Right renal cortex interstitium (tissue), 3 donors: ENCODE measurements at regions not wholly inside any gene's neighbourhood (a gene's known extent, or its start where the extent isn't known, plus 50 kb on each side); places are given as distances from the start of the nearest gene placed in this dataset.

Experiments
- DNase-seq, 3 donors: peaks; one replicate each; pipeline ENCODE4 v3.0.0-alpha.2; 2013; ENCODE audit warnings: low read depth in 3 of 3, low spot score in 2 of 3

GRCh38 chr4:123090886-123091285 is 168.5 kb upstream of the NUDT6 start:
- DNase-seq = no peak

DNA sequence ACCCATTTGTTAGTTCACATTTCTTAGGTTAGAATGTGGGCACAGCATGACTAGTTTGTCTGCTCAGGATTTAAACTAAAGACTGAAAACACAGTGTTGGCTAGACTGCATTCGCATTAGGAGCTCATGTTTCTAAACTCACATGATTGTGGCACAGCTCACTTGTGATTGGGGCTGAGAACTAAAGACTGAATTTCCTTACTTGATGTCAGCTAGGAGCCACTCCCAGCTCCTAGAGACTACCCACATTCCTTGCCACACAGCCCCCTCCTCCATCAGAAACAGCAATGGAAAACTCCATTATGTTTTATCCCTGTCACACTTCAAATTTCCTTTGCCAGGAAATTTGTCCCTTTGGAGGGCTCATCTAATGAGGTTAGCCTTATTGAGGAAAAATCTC is 170.2 kb upstream of the NUDT6 start:
- no peak for DNase-seq

- DNase-seq = no peak
Measured at GRCh38 chr4:123093236-123093635, 170.8 kb upstream of the NUDT6 start.

DNA sequence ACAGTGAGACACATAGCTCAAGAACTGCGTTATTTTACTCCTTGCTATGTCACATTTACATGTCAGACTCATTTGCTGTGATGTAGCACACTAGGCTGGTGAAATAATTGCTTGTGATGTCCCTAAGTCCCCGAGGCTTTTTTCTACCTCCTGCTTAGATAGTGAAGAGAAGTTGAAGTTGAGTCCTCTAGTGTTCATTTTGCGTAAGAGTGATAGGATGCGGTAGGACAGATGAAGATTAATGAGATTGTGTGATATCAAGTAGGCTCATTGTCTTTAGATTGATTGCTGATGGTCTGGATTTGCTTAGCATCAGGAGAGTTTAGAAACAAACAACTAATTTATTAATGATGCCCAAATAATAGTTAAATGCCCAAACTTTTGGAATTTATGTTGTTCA is 173.6 kb upstream of the NUDT6 start:
- no peak for DNase-seq

DNA sequence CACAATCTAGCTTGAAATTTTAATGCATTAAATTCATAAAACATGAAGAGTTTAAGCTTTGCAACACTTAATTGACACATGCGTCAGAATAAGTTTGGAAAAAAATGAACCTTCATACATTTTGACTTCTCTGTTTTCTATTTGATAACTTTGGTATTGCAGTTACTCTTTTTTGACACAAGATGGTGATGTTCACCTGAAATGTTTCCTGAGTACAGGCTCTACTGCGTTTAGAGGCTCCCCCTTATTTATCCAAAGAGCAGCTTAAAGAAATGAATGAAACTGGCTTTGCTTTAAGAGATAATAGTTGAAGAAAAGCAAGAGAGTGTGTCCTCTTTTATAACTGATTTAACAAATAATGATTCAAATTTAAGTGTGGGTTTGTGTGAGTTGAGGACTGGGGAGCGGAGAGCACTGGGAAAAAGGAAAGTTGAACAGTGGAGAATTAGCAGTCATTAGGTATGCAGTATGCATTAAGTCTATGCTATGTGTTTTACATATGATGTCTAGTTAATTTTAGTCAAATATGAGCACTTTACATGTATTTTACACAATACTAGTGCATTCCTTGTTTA is 180.6 kb upstream of the NUDT6 start:
- no peak for DNase-seq

GRCh38 chr4:123104310-123105025 is 182.1 kb upstream of the NUDT6 start:
- no peak for DNase-seq

DNA sequence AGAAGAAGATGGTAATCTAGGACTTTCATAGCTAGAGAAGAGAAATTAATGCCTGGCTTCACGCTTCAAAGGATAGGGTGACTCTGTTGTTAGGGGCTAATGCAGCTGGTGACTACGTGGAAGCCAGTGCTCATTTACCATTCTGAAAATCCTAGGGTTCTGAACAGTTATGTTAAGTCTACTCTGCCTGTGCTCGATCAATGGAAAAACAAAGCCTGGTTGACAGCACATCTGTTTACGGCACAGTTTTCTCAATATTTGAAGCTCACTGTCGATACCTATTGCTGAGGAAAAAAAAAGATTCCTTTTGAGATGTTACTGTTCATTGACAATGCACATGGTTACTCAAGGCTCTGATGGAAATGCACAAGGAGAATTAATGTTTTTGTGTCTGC is 182.6 kb upstream of the NUDT6 start:
- no peak for DNase-seq

- no peak for DNase-seq
Measured at GRCh38 chr4:123106747-123107146, 184.3 kb upstream of the NUDT6 start.

DNA sequence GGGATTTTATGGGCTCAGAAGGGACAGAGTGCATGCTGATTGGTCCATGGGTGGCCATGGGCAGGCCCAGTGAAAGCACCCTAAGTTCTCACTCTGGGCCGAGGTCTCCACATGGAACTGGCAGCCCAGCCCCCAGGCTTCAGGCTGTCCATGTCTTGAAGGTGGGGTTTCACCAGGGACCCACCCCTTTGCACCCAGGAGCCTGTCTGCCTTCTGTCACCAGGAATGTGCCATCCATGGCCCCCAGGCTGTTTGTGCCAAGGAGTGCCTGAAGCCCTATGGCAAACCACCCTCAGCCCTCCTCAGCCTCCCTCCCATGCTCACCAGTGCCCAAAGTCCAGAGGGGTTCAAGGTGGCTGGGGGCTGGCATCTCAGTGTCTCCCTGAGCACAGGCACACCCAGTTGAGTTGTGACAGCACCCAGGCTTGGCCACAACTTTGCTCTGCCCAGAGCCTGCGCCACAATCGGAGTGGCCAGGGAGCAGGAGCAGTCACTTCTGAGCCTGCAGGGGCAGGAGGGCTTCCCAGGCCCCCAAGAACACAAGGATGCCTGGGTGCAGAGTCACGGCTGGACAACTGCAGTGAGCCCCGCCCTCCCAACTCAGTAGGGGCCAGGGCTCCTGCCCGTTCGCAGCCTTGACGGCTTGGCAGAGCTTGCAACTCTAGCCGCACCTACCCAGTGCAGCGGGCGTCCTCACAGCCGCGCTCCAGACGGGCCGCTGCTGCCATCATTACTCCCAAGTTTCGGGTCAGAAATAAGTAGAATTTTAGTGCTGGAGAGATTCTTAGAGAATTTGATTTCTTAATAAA is 185.3 kb upstream of the NUDT6 start:
- no peak for DNase-seq

DNA sequence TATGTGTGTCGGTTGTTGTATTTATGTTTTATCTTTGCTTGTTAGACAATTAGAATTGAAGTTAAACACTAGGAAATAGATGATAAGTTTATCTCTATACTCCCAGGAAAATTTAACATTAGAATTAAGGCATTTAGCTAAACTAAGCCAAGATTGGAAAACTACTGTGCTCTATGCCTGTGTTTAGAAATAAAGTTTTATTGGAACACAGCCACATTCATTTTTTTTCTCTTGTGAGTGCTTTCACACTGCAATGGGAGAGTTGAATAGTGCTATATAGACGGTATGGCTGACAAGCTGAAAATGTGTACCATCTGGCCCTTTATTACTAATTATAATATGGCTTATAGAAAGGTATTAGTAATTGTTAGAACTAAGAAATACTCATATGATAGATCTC is 186.7 kb upstream of the NUDT6 start:
- DNase-seq = no peak

DNA sequence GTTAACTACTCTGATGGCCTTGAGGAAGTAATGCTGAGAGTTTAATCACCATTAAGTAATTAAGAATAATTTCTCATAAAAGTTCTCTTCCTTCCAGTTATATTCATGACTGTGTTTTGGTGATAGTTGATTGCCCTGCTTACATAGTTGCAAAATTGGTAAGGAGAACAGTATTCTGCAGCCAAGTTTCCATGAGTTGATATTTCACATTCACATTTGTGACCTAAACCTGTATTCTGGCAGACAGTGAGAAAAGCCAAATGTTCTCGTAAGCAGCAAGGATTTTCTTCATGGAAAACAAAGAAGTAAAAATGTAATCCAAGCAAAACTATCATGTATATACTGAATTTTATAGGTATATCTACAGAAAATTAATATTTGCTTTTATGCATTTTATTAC is 187.8 kb upstream of the NUDT6 start:
- no peak for DNase-seq

- no peak for DNase-seq
Measured at GRCh38 chr4:123110685-123111084, 188.3 kb upstream of the NUDT6 start.

DNA sequence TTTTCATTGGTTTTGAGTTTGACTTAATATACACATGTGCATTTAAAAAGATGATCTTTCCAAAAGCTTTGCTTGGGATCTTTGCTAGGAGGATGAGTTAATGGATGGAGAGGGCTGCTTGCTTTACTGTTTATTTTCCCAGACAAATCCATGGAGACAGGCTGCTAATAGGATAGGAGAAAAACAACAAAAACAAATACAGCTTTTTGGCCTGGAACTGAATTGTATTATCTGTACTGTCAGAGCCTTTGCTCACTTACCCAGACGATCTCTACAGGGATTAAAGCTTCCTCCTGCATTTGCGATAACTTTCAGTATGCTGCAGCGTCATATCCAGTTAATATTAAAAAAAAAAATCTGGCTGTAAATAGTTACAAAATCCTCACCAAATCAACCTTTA is 190.8 kb upstream of the NUDT6 start:
- DNase-seq = no peak

GRCh38 chr4:123114084-123114914 is 191.9 kb upstream of the NUDT6 start:
- DNase-seq = no peak

- no peak for DNase-seq
Measured at GRCh38 chr4:123114915-123115756, 192.7 kb upstream of the NUDT6 start.

- no peak for DNase-seq
Measured at GRCh38 chr4:123116412-123116811, 194.0 kb upstream of the NUDT6 start.

- DNase-seq = no peak
Measured at GRCh38 chr4:123120473-123120872, 198.1 kb upstream of the NUDT6 start.

DNA sequence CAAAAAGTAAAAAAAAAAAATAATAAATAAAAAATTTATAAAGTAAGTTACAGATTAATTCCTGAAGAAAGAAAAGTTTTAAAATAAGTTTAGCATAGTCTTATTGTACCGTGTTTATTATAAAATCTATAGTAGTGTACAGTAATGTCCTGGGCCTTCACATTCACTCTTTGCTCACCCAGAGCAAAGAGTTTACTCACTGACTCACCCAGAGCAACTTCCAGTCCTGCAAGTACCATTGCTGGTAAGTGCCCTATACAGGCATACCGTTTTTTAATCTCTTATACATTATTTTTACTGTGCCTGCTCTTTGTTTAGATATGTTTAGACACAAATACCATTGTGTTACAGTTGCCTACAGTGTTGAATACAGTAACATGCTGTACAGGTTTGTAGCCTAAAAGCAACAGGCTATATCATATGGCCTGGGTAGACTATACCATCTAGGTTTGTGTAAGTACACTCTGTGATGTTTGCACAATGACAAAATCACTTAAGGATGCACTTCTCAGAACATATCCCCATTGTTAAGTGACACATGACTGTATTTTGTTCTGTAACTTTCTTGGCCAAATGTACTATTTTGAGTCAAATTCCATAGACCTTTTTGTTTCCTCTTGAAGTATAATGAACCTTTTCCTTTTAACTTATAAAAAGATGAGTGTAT is 199.0 kb upstream of the NUDT6 start:
- no peak for DNase-seq

- no peak for DNase-seq
Measured at GRCh38 chr4:123125477-123125876, 203.1 kb upstream of the NUDT6 start.

- no peak for DNase-seq
Measured at GRCh38 chr4:123127218-123127617, 204.8 kb upstream of the NUDT6 start.
